ENCODE measurements at regions not wholly inside any gene's neighbourhood (a gene's known extent, or its start where the extent isn't known, plus 50 kb on each side); places are given as distances from the start of the nearest gene placed in this dataset.
"Not testable (repeated sequence)": the region's sequence is repeated elsewhere in the genome, so short reads cannot be mapped to it uniquely, and the experiment has no call there.

DNA sequence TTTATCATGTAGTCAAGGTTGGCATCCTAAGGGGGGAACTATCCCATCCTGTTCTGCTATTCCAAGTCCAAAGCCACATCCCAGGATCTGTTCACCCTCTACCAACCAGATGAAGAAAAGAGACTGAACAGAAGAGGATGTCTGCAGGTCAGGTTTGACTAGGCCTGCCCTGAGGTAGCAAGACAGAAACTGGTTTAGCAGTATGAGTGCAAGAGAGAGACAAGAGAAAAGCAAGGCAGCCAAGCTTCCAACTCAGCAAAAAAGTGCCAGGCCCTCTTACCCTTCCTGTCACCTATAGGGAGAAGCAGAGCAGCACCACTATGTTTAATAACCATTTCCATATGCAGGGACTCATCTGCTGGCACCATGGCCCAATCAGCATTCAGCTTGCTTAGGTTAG lies 320.8 kb upstream of the DUSP10 start:
- no peak for DNase-seq (ENCODE audit: low read depth)

DNA sequence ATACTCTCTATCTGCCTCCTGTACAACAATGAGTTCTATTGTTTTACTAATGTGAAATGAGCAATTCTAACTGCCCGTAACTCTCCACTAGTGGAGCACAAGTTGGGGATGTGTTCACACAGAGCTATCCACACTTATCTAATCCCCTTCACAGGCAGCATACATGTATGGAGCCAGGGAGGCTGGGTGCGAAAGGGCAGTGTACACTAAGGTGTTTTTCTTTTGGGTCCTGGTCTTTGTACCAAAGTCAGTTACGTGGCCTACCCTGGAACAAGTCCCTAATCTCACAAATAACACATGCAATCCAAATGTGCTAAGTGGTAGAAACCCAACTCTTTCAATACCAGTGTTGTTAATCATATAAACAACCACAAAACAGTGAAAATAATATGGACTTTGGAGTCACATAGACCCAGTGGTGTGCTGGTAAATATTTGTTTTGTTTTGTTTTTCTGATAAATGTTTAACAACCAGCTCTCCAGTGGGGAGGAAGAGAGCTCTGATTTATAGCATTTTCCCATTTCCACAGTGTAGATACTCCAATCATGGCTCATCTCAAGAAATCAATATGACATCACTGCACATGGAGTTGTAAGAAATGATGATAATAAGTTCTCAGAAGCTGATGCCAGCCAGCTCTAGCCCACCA lies 319.9 kb upstream of the DUSP10 start:
- no peak for DNase-seq (ENCODE audit: low read depth)

DNA sequence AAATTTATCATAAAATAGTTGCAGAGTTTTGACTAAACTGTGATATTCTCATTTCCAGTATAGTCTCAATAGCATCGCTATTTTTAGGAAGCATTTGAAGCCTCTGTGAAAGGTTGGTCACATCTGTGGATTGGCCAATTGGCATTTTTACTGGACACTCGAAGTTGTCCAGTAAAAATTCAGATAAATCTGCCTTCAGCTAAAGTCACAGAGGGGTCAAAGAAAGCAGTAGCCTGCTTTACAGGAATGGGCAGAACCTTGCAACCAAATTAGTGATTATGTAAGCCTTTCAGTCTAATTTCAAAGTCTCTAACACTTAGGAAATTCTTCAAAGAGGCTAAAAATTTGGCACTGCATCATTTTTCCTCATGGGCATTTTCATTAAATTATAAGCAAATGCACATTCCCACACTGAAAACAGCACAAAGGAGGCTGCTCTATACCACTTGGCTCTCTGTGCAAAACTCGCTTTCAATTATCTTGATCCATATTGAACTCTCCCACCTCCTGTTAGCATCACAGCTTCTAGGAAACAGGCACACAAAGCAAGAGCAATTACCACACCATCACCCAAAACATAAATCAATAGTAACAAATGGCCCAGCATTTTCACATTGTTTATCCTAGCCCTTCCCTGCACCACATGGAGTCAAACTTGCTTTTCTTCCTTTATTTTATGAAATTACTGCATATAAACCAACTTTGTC lies 318.5 kb upstream of the DUSP10 start:
- no peak for DNase-seq (ENCODE audit: low read depth)

DNA sequence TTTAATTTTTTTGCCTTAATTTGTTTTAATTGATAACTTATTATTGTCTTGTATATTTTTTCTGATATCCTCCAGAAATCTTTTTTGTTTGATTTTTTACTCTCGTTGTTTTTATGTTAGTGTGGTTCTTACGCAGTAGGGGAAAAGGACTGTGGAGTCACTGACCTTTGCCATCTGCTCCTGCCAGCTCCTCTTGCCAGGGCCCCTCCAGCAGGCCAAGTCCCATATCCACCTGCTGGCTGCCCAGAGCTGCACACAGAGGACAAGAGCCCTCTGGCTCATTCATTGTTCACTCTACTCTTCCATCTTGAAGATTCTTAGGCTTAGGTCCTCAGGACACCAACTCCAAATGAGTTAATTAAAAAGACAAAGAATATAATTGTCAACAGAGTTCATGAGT lies 316.4 kb upstream of the DUSP10 start:
- DNase-seq (ENCODE audit: low read depth) = no peak

DNA sequence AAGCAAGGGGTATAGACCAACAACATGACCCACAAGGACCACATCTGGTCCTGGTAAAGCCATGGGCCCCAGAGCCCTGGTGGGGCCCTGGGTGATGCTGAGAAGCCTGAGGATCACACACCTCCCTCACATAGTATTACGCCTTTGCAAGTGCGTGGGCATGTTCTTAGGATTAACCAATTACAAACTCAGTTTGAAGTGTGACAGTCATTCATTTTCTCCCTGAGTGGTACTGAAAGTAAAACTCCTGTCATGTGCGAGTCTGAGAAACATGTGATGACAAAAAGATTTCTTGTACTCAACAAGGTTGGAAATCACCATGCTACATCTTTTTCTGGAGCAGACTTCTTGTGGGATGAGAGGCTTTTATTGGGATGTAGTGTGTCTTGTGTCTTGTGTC lies 315.3 kb upstream of the DUSP10 start:
- no peak for DNase-seq (ENCODE audit: low read depth)

DNA sequence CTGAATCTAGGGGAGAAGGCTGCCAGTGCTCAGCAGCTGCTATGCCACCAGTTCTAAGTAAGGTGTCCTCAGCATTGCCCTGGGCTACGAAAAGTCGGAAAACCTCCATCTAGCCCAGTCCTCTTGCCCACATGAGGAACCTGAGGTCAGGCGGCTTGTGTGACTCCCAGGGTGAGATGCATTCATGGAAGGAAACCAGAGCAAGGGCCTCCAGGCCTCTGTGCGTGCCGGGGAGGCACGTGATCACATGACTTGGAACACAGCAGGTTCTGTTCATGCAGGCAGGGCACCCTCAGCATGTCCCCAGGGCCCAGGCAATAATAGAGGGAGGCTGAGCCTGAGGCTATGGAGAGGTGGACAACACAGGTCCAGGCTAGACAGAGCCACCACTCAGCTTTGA lies 312.5 kb upstream of the DUSP10 start:
- no peak for DNase-seq (ENCODE audit: low read depth)

DNA sequence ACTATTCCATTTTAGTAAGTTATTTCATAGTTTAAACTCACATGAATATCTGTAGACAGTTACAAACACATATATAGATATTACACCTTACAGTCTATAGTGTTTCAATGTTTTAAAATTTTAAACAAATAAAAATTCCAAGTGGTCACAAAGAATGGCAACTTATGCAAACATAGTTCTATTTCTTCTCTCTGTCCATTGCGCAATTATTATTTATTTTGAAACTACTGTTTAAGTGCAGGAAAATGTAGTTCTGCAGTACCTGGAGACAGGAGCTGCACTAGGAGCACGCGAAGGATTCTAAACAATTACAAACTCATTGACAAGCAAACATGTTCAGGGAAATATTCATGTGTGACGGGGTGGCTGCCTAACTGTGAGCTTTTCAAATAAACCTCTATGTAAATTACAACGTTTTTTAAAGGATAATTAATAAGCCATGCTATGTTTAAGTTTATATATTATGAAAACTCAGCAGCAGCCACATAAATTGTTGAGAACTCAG lies 312.0 kb upstream of the DUSP10 start:
- no peak for DNase-seq (ENCODE audit: low read depth)

DNA sequence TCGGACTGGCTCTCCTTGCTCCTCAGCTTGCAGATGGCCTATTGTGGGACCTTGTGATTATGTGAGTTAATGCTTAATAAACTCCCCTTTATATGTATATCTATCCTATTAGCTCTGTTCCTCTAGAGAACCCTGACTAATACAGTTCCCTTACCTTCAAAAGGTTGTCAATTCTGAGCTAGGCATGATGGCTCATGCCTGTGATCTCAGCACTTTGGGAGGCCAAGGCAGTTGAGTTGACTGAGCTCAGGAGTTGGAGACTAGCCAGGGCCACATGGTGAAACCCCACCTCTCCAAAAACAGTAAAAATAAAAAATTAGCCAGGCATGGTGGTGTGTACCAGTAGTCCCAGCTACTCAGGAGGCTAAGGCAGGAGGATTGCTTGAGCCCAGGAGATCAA lies 309.4 kb upstream of the DUSP10 start:
- DNase-seq (ENCODE audit: low read depth) = not testable (repeated sequence)

DNA sequence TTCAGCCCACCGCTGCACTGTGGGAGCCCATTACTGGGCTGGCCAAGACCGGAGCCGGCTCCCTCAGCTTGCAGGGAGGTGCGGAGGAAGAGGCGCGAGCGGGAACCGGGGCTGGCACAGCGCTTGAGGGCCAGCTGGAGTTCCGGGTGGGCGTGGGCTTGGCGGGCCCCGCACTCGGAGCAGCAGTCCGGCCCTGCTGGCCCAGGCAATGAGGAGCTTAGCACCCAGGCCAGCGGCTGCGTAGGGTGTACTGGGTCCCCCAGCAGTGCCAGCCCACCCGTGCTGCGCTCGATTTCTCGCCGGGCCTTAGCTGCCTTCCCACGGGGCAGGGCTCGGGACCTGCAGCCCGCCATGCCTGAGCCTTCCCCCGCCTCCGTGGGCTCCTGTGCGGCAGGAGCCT lies 307.8 kb upstream of the DUSP10 start:
- DNase-seq (ENCODE audit: low read depth) = not testable (repeated sequence)

DNA sequence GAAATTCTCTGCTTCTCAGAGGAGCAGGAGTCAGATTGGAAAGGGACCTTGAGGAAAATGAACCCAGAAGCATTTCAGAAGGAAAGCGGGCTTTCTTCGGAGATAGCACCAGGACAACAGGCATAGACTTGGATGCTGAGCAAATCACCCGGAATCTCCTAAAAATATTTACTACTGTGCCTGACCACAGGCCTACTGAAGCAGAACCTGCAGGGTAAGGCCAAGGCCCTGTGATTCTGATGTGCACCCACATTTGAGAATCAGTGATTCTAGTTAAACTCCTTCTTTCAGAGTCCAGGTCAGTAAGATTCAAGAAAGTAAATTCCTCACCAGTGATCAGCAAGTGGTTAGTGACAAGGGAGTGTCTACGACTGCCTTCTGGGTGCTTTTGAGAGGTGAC lies 307.3 kb upstream of the DUSP10 start:
- DNase-seq (ENCODE audit: low read depth) = no peak

DNA sequence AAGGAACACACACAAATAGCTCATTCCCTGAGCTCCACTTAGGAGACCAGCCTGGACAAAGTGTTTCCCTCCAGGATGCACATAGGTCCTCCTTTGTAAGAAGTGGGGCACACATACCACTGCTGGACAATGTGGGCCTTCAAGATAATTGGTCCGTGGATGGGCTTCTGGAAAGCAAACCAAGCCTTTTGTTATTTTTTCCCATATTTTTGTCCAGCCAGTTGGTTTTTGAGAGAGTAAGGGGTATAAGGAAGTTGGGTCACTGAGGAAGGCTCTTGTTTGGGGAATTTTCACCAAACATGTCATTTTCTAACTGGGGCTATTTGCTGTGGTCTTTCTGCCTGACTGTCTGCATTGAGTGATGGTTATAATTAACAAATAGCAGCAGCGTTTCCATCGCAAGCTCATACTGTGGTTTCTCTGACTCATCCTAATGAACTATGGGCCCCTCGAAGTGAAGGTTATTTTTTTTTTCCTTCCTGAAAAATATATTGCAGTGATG lies 306.3 kb upstream of the DUSP10 start:
- no peak for DNase-seq (ENCODE audit: low read depth)

DNA sequence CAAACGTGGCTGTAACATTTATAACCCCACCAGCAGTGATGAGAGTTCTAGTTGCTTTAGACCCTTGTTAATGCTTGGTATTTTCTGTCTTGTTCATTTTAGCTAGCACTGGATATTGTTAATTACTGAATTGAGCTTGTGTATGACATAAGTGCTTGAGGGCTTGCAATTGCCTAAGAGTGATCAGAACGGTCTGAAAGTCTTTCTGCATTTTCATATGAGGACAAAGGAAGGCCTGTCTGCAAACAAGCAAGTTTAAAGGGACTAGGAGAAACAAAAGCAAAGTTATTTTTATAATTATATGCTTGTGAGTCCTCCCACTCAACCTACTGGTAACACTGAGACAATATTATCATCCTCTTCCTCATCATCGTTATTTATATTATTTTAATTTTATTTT lies 305.5 kb upstream of the DUSP10 start:
- no peak for DNase-seq (ENCODE audit: low read depth)

DNA sequence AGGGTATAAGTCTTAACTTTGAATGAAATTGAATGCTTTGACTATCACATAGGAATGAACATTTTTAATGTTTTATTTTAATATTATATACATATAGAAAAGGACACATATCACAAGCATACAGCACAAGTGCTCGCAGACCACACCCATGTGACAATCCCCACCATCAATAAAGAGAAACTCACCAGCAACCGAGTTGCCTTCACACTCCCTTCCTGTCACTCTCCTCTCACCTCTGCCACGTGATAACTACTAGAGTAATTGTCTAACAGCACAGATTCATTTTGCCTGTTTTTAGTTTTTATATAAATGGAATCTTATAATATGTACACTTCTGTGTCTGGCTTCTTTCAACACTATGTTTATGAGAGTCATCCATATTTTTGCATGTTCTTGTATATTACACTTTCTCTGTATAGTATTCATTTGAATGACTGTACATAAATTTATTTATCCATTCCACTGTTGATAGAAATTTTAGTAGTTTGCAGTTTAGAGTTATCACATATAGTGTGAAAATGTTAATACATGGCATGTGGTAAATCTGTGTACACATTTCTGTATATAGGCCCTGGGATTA lies 304.9 kb upstream of the DUSP10 start:
- DNase-seq (ENCODE audit: low read depth) = no peak

DNA sequence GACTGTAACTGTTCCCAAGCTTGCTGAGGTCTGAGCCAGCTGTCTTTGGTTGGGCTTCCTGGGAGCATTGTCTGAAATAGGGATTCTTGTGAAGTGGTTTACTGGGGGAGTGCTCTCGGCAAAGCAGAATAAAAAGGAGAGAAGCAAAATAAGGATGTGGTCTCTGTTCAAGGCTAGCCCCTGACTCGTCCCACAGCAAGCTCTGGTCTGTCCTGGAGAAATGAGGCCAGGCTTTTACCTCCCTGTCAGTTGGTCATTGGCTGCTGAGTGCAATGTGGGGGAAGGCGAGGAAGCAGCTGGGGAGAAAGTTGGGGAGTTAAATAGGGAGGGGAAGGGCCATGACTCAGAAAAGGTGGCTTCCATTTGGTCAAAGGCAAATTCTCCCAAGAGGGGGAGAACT lies 303.9 kb upstream of the DUSP10 start:
- no peak for DNase-seq (ENCODE audit: low read depth)

DNA sequence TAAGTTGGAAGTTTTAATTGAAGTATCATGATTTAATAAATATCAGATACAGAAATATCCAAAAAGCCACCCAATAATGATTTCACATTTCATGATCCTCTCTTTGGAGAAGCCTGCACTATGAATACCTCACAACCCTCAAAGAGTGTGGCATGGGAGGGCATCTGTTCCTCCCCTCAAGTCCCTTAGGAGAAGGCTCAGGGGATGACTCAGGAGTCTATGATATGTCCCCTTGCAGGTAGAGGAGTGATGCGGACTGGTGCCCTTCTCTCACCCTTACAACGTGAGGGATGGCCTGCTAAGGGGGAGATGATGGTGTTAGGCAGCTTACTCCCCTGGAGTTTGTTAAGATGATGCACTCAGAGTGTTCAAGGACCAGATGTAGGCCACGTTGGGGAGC lies 303.3 kb upstream of the DUSP10 start:
- no peak for DNase-seq (ENCODE audit: low read depth)

DNA sequence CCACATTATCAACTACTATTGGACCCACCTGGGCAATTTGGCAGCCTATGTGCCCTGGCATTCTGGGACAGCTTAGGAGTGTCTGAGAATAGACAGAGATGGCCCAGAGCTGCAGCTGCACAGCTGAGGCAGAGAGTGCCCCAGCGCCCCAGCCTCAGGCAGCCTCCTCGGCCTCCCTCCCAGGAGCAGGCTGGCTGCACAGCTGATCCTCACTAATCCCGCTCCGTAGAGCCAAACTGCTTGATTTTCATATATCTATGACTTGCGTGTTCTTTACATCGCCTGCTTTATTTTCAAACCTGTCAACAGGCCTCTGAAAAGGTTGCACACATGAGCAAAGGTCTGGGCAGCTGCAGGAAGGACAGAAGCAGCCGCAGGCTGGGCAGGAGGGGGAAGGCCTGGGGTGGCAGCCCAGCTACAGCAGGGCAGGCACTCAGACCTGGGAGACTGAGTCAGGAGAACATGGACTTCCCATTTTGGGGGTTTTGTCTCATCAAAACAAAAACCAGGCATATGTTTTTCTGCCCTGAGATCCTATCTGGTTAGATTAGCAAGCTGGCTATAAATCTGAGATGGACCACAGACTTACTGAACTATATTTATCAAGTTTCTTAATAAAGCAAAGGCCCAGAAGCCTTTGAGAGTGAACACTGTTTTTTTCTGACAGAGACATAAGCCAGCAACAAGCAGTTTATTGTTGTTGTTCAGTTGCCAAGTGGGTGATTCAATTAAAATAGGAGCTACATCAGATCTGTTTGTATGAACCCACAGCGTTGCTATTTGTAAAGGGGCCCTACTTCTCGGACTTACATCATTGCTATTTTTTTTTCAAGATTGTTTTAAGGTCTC lies 301.8 kb upstream of the DUSP10 start:
- no peak for DNase-seq (ENCODE audit: low read depth)

DNA sequence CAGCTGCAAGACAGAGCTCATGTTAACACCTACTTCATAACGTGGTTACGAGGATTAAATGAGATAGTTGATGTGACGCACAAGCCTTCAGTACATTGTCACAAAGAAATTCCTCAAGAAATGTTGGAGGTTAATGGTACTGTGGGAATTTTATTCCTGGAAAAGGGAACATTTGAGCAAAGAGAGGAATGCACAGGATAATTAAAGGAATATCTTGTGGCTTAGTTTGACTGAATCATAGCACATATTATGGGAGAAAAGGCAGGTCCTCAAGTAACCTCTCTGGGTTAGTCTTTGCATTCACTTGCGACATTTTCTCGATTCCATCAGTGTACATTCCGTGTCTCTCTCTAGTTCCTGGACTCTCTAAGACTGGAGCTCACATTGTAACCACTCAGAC lies 300.2 kb upstream of the DUSP10 start:
- DNase-seq (ENCODE audit: low read depth) = no peak

DNA sequence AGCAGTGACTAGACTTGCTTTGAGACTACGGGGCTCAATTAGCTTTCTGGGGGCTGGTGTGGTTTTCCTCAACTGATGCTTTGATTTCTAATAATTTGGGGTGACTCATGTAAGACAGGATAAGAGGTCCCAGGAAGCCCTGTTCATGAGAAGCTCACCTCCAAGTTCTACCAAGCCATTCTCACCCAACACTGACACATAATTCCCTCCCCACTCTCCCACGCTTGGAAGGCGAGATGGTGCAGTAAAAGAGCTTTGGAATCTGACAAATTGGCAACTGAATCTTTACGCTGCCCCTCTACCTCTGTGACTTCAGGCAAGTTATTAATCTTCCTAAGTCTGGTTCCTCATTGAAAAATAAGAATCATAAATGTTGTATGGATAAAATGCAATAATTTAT lies 299.1 kb upstream of the DUSP10 start:
- DNase-seq (ENCODE audit: low read depth) = no peak

DNA sequence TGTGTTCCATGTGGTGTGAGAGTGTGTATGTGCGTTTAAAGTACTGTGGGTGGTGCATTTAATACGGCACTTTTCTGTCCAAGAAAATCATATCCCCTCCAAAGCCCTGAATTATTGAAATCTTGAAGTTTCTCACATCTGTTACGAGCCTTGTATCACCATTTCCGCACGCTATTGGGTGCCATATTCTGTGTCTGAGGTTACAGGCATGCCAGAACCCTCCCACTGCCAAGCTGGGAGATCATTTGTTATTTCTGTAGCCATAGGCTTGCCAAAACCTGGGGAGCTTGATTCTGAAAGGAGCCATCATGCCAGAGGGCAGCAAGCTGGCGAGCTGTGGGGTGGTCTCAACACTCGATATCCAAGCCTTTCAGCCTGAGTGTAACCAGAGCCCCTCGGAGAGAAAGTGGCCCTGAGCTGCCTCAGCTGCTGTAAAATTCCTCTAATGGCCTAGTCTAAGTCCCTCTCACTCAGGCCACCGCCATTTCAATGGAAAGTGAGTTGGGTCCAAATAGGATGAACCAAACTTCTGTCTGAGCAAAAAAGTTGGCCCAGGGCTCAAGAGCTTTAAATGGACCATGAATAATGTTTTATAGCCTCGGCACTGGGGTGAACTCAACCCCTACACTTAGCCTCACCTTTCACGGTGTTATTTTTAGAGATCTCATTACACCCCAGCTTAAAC lies 298.4 kb upstream of the DUSP10 start:
- DNase-seq (ENCODE audit: low read depth) = no peak

DNA sequence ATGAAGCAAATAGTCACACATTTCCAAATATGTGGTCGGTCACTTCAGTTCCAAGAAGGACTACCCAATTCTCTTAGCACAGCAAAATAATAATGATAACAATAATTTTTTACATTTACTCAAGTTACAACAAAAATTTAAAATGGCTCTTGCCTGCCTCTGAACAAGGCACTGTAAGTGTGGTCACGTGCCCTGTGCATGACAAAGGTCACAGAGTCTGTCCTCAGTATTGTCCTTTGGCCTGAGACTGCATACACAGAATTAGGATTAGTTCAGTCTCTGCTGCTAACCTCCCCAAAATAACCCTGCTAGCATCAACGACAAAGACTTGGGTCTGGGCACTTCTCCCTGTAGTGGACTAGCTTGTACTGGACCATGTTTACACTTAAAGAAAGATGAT lies 297.1 kb upstream of the DUSP10 start:
- no peak for DNase-seq (ENCODE audit: low read depth)

DNA sequence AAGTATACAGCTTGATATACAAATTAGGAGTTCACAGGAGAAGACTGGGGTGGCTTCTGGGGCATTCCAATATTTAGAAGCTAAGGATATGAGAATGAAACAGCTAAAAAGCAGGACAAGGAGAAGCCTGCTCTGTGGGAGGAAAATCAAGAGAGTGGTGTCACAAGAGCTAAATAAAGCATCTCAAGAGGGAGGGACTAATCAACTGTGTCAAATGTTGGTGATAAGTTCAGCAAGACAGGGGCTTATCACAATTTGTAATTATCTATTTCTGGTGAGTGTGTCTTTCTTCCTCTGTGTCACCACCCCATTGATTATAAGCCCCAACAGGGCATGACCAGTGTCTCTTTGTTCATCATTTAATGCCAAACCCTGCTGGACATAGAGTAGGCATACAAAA lies 295.8 kb upstream of the DUSP10 start:
- no peak for DNase-seq (ENCODE audit: low read depth)

DNA sequence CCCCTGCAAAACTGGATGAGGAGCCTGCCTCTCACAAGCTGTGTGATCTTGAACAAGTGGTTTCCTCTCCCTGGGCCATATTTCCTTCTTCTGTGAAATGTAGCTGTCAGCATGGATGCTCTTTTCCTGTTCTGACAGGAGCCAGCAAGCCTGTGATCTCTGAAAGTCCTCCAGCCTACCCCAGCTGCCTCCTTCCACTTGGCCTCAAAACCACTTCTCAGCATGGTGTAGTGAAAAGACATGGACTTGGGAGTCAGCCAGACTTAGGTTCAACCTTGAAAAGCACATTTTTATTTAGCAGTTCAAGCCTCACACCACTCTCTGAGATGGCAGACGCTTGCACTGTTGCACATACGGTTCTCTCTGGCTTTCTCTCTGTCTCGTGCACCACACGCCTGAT lies 292.9 kb upstream of the DUSP10 start:
- DNase-seq (ENCODE audit: low read depth) = no peak
